ENCODE measurements at regions not wholly inside any gene's neighbourhood (a gene's known extent, or its start where the extent isn't known, plus 50 kb on each side); places are given as distances from the start of the nearest gene placed in this dataset.

DNA sequence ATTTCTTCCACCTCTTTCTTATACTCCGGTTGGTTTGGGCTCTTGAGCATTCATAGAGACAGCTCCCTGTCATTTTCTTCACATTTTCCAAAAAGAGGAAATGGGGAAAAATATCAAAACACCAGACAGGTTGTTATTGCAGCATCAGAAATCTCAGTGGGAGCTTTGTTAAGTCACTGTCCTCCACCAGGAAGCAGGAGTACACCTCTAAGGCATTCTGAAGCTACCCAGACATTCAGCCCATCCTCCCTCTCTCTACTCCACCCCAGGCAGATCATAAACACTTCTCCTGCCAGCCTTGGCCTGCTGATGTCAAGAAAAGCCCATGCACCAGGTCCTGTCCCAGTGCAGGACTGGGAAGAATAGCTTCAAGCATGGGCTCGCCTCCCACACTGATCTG, 1198.3 kb downstream of the VRK1 start:
- TF ChIP-seq EZH2 (IDR thresholded peaks at IDR 0.05; ENCODE audit: insufficient read depth, poor library complexity, severe bottlenecking) (no peak), EZH2phosphoT487 (IDR thresholded peaks at IDR 0.05; ENCODE audit: insufficient read depth, low read depth) (no peak)

Data from GM23248 (cell line).